Fibroblast of lung (primary cell): ENCODE measurements at regions not wholly inside any gene's neighbourhood (a gene's known extent, or its start where the extent isn't known, plus 50 kb on each side); places are given as distances from the start of the nearest gene placed in this dataset.
"Not testable (repeated sequence)": the region's sequence is repeated elsewhere in the genome, so short reads cannot be mapped to it uniquely, and the experiment has no call there.

Experiments
- EZH2 ChIP-seq: IDR thresholded peaks from 2 replicates; pipeline ENCODE4 v1.5.1; 2012; ENCODE audit warnings: low read length, control low read depth, mild to moderate bottlenecking; ENCODE audit errors: missing control alignments
- TF ChIP-seq, protein P1 (sequence below), 2 donors: IDR thresholded peaks in 1 of 2; conservative IDR thresholded peaks in 1 of 2; 1 replicate in 1 of 2; 2 replicates in 1 of 2; pipeline ENCODE4 v1.5.1; 2011 to 2012; ENCODE audit warnings: low read length in 2 of 2, control low read depth in 1 of 2, inconsistent platforms in 1 of 2, low read depth in 1 of 2, mild to moderate bottlenecking in 1 of 2

DNA sequence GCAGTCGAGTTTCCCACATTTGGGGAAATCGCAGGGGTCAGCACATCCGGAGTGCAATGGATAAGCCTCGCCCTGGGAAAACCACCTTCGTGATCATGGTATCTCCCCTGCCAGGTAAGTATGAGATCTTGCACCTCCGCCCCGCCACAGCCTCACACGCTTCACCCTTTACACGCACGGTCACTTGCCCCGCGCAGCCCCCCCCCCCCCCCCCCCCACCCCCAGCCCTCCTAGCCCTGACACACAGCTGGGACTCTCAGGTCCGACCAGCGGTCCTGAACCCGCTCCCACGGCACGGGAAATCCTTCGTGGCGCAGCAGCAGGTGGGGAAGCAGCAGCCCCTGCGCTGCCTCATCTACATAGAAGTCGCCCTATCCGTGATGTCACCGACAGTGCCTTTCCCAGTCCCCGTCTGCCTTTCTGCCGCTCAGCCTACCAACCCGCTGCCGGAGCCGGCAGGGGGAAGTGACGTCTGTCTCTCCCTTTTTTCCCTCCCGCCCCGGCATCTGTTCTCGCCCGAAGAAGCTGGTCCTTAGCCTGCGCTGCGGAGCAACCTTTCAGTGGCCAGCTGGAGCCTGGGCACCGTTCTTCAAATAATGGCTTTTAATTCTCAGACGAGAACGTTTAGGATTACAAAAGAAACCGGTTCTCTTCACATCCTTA lies 242.2 kb downstream of the FAM72C start:
- TF ChIP-seq, protein P1, sequence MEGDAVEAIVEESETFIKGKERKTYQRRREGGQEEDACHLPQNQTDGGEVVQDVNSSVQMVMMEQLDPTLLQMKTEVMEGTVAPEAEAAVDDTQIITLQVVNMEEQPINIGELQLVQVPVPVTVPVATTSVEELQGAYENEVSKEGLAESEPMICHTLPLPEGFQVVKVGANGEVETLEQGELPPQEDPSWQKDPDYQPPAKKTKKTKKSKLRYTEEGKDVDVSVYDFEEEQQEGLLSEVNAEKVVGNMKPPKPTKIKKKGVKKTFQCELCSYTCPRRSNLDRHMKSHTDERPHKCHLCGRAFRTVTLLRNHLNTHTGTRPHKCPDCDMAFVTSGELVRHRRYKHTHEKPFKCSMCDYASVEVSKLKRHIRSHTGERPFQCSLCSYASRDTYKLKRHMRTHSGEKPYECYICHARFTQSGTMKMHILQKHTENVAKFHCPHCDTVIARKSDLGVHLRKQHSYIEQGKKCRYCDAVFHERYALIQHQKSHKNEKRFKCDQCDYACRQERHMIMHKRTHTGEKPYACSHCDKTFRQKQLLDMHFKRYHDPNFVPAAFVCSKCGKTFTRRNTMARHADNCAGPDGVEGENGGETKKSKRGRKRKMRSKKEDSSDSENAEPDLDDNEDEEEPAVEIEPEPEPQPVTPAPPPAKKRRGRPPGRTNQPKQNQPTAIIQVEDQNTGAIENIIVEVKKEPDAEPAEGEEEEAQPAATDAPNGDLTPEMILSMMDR (conservative IDR thresholded peaks at IDR 0.05 in 1 of 2, IDR thresholded peaks at IDR 0.05 in 1 of 2; ENCODE audit: low read depth in 1 of 2, low read length in 2 of 2), result not testable (repeated sequence)
- not testable (repeated sequence) for TF ChIP-seq EZH2
